Activated CD4-positive, alpha-beta T cell treated with anti-CD3 and anti-CD28 coated beads, Interleukin-2, amount 50 U/mL, for 16 hours (primary cell): ENCODE measurements at regions not wholly inside any gene's neighbourhood (a gene's known extent, or its start where the extent isn't known, plus 50 kb on each side); places are given as distances from the start of the nearest gene placed in this dataset.
"Not testable (repeated sequence)": the region's sequence is repeated elsewhere in the genome, so short reads cannot be mapped to it uniquely, and the experiment has no call there.

Experiments
- DNase-seq: peaks from one replicate; pipeline ENCODE4 v3.0.0-alpha.2; 2020

GRCh38 chr15:20344601-20345400 lies 196.8 kb downstream of the GOLGA6L6 start:
- no peak for DNase-seq

- DNase-seq = not testable (repeated sequence)
Measured at GRCh38 chr15:20343395-20344211, 198.0 kb downstream of the GOLGA6L6 start.

GRCh38 chr15:20342601-20343394 lies 198.8 kb downstream of the GOLGA6L6 start:
- not testable (repeated sequence) for DNase-seq

- DNase-seq = no peak
Measured at GRCh38 chr15:20341901-20342600, 199.5 kb downstream of the GOLGA6L6 start.

- no peak for DNase-seq
Measured at GRCh38 chr15:20340931-20341661, 200.5 kb downstream of the GOLGA6L6 start.

- no peak for DNase-seq
Measured at GRCh38 chr15:20340331-20340811, 201.2 kb downstream of the GOLGA6L6 start.

GRCh38 chr15:20339086-20339791 lies 202.4 kb downstream of the GOLGA6L6 start:
- DNase-seq = not testable (repeated sequence)

- DNase-seq = not testable (repeated sequence)
Measured at GRCh38 chr15:20338671-20339070, 202.9 kb downstream of the GOLGA6L6 start.

GRCh38 chr15:20337238-20337637 lies 204.4 kb downstream of the GOLGA6L6 start:
- not testable (repeated sequence) for DNase-seq

GRCh38 chr15:20334451-20334850 lies 207.1 kb downstream of the GOLGA6L6 start:
- DNase-seq = not testable (repeated sequence)

GRCh38 chr15:20325751-20326150 lies 215.8 kb downstream of the GOLGA6L6 start:
- not testable (repeated sequence) for DNase-seq

GRCh38 chr15:20317132-20317531 lies 224.5 kb downstream of the GOLGA6L6 start:
- not testable (repeated sequence) for DNase-seq

GRCh38 chr15:20311014-20311680 lies 230.5 kb downstream of the GOLGA6L6 start:
- not testable (repeated sequence) for DNase-seq

- no peak for DNase-seq
Measured at GRCh38 chr15:20310603-20311002, 231.0 kb downstream of the GOLGA6L6 start.

GRCh38 chr15:20309966-20310365 lies 231.6 kb downstream of the GOLGA6L6 start:
- DNase-seq = not testable (repeated sequence)

- not testable (repeated sequence) for DNase-seq
Measured at GRCh38 chr15:20309395-20309794, 232.2 kb downstream of the GOLGA6L6 start.

- DNase-seq = not testable (repeated sequence)
Measured at GRCh38 chr15:20308027-20308690, 233.4 kb downstream of the GOLGA6L6 start.

GRCh38 chr15:20307137-20307536 lies 234.5 kb downstream of the GOLGA6L6 start:
- DNase-seq = not testable (repeated sequence)

- not testable (repeated sequence) for DNase-seq
Measured at GRCh38 chr15:20306497-20307106, 235.0 kb downstream of the GOLGA6L6 start.
